Panc1 (cell line): ENCODE measurements at regions not wholly inside any gene's neighbourhood (a gene's known extent, or its start where the extent isn't known, plus 50 kb on each side); places are given as distances from the start of the nearest gene placed in this dataset.

Experiments used
- TCF7L2 ChIP-seq: IDR thresholded peaks from 2 replicates; pipeline ENCODE4 v1.6.1; 2011; ENCODE audit warnings: mild to moderate bottlenecking, low read depth, low read length, inconsistent platforms
- TF ChIP-seq, protein P1 (sequence below): fragments of 450-650 bp; IDR thresholded peaks from 2 replicates; pipeline ENCODE4 v1.5.1; 2017; ENCODE audit warnings: mild to moderate bottlenecking

DNA sequence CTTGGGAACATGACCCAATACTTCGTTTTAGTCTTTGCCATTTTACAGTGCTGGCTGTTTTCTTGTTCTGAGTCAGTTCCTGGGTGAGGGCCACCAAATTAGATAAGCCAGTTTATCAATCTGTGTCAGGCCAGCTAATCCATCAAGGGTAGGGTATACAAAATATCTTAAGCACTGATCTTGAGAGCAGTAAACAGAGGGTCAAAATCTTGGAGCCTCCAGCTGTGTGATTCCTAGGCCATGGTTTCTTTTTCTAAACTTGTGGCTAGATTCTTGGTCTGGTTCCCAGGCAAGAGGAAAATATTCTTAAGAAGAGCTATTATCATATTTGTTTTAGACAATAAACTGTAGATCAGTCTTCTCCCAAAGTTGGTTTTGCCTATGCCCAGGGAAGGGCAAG lies 1396.6 kb upstream of the PABPC4L start:
- TF ChIP-seq, protein P1, sequence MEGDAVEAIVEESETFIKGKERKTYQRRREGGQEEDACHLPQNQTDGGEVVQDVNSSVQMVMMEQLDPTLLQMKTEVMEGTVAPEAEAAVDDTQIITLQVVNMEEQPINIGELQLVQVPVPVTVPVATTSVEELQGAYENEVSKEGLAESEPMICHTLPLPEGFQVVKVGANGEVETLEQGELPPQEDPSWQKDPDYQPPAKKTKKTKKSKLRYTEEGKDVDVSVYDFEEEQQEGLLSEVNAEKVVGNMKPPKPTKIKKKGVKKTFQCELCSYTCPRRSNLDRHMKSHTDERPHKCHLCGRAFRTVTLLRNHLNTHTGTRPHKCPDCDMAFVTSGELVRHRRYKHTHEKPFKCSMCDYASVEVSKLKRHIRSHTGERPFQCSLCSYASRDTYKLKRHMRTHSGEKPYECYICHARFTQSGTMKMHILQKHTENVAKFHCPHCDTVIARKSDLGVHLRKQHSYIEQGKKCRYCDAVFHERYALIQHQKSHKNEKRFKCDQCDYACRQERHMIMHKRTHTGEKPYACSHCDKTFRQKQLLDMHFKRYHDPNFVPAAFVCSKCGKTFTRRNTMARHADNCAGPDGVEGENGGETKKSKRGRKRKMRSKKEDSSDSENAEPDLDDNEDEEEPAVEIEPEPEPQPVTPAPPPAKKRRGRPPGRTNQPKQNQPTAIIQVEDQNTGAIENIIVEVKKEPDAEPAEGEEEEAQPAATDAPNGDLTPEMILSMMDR, result no peak
- TF ChIP-seq TCF7L2, result no peak
